ENCODE measurements at regions not wholly inside any gene's neighbourhood (a gene's known extent, or its start where the extent isn't known, plus 50 kb on each side); places are given as distances from the start of the nearest gene placed in this dataset.

- TF ChIP-seq ZNF263 (CRISPR knock-in tag; IDR thresholded peaks at IDR 0.05; ENCODE audit: low read depth) (no peak), EMX1 (CRISPR knock-in tag; IDR thresholded peaks at IDR 0.05) (no peak)
- TF ChIP-seq, protein P1, sequence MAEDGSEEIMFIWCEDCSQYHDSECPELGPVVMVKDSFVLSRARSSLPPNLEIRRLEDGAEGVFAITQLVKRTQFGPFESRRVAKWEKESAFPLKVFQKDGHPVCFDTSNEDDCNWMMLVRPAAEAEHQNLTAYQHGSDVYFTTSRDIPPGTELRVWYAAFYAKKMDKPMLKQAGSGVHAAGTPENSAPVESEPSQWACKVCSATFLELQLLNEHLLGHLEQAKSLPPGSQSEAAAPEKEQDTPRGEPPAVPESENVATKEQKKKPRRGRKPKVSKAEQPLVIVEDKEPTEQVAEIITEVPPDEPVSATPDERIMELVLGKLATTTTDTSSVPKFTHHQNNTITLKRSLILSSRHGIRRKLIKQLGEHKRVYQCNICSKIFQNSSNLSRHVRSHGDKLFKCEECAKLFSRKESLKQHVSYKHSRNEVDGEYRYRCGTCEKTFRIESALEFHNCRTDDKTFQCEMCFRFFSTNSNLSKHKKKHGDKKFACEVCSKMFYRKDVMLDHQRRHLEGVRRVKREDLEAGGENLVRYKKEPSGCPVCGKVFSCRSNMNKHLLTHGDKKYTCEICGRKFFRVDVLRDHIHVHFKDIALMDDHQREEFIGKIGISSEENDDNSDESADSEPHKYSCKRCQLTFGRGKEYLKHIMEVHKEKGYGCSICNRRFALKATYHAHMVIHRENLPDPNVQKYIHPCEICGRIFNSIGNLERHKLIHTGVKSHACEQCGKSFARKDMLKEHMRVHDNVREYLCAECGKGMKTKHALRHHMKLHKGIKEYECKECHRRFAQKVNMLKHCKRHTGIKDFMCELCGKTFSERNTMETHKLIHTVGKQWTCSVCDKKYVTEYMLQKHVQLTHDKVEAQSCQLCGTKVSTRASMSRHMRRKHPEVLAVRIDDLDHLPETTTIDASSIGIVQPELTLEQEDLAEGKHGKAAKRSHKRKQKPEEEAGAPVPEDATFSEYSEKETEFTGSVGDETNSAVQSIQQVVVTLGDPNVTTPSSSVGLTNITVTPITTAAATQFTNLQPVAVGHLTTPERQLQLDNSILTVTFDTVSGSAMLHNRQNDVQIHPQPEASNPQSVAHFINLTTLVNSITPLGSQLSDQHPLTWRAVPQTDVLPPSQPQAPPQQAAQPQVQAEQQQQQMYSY (CRISPR knock-in tag; IDR thresholded peaks at IDR 0.05), result no peak
- TF ChIP-seq, protein P2, sequence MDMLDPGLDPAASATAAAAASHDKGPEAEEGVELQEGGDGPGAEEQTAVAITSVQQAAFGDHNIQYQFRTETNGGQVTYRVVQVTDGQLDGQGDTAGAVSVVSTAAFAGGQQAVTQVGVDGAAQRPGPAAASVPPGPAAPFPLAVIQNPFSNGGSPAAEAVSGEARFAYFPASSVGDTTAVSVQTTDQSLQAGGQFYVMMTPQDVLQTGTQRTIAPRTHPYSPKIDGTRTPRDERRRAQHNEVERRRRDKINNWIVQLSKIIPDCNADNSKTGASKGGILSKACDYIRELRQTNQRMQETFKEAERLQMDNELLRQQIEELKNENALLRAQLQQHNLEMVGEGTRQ (CRISPR knock-in tag; IDR thresholded peaks at IDR 0.05), result no peak
- TF ChIP-seq, protein P3, sequence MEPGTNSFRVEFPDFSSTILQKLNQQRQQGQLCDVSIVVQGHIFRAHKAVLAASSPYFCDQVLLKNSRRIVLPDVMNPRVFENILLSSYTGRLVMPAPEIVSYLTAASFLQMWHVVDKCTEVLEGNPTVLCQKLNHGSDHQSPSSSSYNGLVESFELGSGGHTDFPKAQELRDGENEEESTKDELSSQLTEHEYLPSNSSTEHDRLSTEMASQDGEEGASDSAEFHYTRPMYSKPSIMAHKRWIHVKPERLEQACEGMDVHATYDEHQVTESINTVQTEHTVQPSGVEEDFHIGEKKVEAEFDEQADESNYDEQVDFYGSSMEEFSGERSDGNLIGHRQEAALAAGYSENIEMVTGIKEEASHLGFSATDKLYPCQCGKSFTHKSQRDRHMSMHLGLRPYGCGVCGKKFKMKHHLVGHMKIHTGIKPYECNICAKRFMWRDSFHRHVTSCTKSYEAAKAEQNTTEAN (CRISPR knock-in tag; IDR thresholded peaks at IDR 0.05), result no peak
- TF ChIP-seq, protein P4, sequence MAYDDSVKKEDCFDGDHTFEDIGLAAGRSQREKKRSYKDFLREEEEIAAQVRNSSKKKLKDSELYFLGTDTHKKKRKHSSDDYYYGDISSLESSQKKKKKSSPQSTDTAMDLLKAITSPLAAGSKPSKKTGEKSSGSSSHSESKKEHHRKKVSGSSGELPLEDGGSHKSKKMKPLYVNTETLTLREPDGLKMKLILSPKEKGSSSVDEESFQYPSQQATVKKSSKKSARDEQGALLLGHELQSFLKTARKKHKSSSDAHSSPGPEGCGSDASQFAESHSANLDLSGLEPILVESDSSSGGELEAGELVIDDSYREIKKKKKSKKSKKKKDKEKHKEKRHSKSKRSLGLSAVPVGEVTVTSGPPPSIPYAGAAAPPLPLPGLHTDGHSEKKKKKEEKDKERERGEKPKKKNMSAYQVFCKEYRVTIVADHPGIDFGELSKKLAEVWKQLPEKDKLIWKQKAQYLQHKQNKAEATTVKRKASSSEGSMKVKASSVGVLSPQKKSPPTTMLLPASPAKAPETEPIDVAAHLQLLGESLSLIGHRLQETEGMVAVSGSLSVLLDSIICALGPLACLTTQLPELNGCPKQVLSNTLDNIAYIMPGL (CRISPR knock-in tag; IDR thresholded peaks at IDR 0.05), result no peak
These were observed 85.8 kb downstream of the SEC61B start (continued) for GRCh38 chr9:99307851-99308250.

DNA sequence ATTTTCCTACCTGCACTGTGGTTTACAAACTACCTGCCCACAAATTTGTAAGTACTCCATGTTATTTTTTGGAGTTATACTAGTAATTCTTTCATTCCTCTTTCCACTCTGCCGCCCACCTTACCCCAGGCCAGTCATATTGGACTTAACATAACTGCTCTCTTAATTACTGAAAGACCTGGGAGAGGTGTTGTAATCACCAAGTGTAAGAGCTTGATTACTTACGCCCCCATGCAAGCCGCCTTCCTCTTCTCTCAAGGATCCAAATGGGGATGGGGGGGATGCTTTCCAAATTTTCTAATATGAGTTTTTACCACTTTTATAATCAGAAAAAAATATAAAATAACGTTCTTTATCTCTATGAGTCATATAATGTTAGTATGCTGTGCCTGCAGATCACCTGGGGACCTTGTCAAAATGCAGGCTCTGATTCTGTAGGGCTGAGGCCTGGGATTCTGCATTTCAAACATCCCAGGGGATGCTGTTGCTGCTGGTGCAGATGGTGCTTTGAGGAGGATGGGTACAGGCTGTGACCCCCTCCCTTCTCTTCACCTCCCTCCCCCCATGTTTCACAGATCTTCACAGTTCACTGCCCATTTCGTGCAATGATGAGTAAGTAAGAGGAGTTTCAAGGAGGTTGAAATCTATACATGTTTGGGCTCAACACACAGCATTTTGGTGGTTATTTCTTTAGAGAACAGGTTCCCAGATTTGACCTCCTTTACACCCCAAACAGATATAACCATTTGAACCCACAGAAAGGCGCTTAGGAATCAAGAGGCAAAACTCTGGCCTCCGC lies 87.3 kb downstream of the SEC61B start:
- H3K27me3 Mint-ChIP-seq (ENCODE audit: low read depth), result no peaks in the 10 kb centered on the region
- CTCF ChIA-PET, result no interaction called here
- H3K9me3 Mint-ChIP-seq, result peaks cover 7% of the 10 kb centered on the region
- ATAC-seq (no peak), DNase-seq (ENCODE audit: low spot score) (no peak)
- no peak overlapping the region for H3K4me3 Mint-ChIP-seq
- peaks cover 22% of the 10 kb centered on the region for H3K4me1 Mint-ChIP-seq
- TF ChIP-seq IRF2 (CRISPR knock-in tag; IDR thresholded peaks at IDR 0.05; ENCODE audit: borderline replicate concordance, low read depth) (no peak), NFYB (CRISPR knock-in tag; conservative IDR thresholded peaks at IDR 0.05; ENCODE audit: low read depth) (no peak), ERG (CRISPR knock-in tag; IDR thresholded peaks at IDR 0.05) (no peak), GRHL2 (CRISPR knock-in tag; IDR thresholded peaks at IDR 0.05; ENCODE audit: insufficient replicate concordance, severe bottlenecking) (no peak), FOXP4 (CRISPR knock-in tag; IDR thresholded peaks at IDR 0.05) (no peak), CTCF (IDR thresholded peaks at IDR 0.05) (no peak)
- TF ChIP-seq, protein P3 (CRISPR knock-in tag; IDR thresholded peaks at IDR 0.05), result no peak
- TF ChIP-seq, protein P5, sequence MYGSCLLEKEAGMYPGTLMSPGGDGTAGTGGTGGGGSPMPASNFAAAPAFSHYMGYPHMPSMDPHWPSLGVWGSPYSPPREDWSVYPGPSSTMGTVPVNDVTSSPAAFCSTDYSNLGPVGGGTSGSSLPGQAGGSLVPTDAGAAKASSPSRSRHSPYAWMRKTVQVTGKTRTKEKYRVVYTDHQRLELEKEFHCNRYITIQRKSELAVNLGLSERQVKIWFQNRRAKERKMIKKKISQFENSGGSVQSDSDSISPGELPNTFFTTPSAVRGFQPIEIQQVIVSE (CRISPR knock-in tag; IDR thresholded peaks at IDR 0.05; ENCODE audit: borderline replicate concordance), result no peak
- TF ChIP-seq, protein P6, sequence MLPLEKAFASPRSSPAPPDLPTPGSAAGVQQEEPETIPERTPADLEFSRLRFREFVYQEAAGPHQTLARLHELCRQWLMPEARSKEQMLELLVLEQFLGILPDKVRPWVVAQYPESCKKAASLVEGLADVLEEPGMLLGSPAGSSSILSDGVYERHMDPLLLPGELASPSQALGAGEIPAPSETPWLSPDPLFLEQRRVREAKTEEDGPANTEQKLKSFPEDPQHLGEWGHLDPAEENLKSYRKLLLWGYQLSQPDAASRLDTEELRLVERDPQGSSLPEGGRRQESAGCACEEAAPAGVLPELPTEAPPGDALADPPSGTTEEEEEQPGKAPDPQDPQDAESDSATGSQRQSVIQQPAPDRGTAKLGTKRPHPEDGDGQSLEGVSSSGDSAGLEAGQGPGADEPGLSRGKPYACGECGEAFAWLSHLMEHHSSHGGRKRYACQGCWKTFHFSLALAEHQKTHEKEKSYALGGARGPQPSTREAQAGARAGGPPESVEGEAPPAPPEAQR (CRISPR knock-in tag; IDR thresholded peaks at IDR 0.05), result no peak
- POLR2A ChIA-PET, result no interaction called here
- no peaks in the 10 kb centered on the region for H3K36me3 Mint-ChIP-seq
- no peak overlapping the region for H3K27ac Mint-ChIP-seq

All from WTC11 (cell line).